Stromal cell of bone marrow (primary cell): ENCODE measurements at regions not wholly inside any gene's neighbourhood (a gene's known extent, or its start where the extent isn't known, plus 50 kb on each side); places are given as distances from the start of the nearest gene placed in this dataset.
A peak's percentile ranks its signal among the peaks of the same experiment; 100 is the strongest.

Experiments
- DNase-seq: peaks from one replicate; pipeline ENCODE4 v3.0.0-alpha.2; 2012; ENCODE audit warnings: low read depth

DNA sequence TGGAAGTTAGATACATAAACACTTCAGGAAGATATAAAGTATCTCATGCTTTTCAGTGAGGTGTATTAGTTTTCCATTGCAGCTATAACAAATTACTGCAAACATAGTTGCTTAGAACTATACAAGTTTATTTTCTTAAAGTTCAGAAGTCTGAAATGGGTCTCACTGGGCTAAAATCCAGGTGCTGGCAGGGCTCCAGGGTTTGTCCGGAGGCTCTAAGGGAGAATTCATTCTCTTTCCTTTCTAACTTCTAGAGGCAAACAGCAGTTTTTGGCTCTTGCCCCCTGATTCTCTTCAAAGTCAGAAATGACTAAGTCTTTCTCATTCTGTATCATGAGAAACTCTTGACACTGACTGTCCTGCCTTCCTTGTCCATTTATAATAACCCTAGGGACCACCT is 138.8 kb downstream of the AASDHPPT start:
- no peak for DNase-seq

DNA sequence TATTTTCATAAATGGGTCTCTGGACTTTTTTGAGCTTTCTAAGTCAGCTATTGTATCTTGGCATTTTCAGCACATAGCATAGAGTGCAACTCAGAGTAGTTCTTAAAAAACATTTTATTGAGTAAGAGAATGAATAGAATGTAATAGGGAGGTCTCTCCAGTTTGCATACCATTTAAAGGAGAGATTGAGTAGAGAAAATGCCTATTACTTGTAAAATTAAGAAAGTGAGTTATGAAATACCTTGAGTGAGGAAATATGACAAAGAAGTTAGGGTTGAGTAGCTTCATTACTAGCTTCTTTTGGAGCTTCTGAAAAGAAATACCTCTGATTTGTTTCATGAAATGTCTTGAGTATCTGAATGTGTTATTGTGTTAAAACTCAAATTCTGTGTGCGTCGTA is 140.0 kb downstream of the AASDHPPT start:
- no peak for DNase-seq

DNA sequence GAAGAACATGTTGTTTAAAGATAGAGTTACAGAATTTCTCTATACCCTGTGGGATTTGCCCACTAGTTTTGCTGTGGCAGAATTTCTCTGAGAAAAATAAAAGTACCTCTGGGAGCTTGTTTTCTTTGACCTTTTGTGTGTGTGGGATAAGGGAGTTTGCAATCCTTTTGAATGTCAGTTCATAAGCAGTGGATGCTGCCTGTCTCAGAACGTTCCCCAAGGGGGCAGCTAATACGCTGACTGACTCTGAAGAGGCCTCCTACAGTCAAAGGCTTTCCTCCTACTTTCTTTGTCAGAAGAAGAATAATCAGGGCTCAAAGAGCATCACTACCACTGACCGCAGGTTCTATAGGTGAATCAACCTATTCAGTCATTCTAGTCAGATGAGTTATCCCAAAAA is 140.6 kb downstream of the AASDHPPT start:
- no peak for DNase-seq

DNA sequence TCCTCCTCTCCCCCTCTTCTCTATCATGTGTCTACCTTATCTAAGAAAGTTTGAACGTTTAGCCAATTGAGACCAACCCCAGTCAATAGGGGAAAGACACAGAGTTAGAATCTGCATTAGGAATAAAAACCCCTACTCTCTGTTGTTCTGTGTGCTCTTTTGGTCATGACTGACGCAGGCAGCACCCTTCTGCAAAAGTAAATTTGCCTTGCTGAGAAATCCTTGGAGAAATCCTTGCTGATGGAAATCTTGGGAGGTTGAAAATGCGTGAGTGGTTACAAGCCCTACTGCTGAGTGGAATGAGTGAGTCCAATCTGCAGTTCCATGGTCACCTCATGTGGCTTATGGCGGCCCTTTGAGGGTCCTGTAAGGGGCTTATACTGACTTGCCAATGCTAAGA is 145.2 kb downstream of the AASDHPPT start:
- no peak for DNase-seq

DNA sequence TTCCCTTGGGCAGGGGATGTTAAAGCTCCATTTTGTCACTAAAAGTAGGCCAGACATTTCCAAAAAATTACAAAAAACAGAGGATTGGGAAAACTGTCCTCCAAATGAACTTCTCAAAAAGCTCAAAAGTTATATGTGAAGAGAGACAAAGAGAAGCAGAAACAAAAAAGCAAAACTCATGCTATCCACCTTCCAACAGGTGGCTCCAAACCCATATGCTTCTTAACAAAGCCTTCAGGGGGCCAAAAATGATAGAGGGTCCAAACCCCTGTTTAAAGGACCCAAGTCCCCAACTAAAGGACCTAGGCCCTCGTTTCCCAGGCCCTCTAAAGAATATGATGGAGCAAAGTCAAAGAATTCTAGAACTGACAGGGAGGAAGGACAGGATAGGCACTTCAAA is 146.7 kb downstream of the AASDHPPT start:
- DNase-seq = no peak

DNA sequence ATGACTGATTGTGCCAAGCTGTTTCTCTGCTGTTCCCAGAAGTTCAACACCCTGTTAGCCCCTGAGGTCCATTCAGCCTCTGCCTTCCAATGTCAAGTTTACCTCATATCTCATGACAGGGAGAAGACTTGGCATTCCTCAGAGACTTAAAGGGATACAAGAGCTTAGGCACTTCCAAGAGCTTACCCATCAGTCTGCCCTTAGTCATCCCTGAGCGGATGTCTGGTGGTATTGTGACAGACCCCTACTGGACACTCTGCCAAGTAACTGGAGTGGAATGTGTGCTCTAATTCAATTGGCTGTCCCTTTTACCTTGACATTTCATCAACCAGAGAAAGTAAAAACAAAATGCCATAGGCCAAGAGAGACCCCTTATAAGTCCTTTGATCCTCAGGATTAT is 151.5 kb downstream of the AASDHPPT start:
- DNase-seq = no peak

DNA sequence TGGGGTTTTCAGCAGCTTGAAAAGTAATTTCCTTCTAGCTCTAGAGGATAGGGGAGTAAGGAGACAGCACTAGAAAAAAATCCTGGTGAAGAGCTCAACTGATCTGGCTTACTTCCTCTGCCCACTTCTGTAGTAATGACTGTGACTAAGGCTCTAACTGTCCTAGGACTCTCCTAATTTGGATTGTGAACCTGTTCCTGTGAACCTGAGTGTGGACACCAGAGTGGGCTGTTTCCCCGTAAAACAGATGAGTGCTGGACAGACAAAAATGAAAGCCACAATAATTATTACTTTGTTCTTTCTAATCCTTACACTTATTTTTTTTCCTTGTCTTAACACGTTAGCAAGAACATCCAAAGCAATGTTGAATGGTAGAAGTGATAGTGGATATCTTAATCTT is 154.1 kb downstream of the AASDHPPT start:
- no peak for DNase-seq

DNA sequence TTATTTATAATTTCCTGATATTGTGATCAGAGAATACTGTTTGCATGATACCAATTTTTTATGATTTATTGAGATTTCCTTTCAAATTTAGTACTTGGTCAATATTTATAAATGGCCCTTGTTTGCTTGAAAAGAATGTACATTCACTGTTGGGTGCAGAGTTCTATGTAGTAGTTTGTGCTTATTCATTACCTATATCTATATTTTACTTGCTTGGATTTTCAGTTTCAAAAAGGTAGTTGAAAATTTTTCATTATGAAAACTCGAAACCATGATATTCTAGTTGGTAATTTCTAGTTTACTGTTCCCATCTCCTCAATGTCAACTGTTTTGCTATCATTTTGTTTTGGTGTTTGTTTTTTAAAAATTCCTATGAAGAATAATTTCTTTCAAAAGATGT is 155.7 kb downstream of the AASDHPPT start:
- no peak for DNase-seq

DNA sequence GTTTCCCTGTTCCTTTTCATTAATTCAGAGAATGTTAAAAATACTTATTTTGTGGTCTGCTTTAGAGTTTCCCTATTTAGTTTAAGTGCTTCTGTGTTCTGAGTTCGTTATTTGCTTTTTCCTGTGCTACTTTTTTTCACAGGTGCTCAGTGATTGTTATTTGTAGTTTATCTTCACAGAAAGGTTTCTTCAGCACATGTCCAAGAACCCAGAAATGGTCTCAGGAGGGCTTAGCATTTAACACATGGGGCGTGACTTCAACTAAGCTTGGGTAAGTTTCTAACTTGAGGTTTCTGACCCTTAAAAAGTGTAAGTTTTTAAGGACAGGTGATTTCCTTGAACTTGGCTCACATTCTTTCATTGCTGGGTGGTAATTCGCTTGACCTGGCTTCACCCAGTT is 157.3 kb downstream of the AASDHPPT start:
- no peak for DNase-seq

DNA sequence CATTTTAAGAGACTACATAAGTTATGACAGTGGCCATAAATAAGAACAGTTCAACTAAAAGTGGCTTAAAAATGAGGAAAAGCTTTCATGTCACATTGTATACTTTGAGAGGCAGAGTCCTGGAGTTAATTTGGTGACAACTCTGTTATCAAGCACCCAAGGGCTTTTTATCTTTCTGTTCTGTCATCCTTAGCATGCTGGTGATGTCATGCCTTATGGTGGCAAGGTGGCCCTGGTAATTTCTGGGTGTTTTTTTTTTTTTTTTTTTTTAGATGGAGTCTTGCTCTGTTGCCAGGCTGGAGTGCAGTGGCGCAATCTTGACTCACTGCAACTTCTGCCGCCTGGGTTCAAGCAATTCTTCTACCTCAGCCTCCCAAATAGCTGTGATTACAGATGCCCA is 158.8 kb downstream of the AASDHPPT start:
- no peak for DNase-seq

DNA sequence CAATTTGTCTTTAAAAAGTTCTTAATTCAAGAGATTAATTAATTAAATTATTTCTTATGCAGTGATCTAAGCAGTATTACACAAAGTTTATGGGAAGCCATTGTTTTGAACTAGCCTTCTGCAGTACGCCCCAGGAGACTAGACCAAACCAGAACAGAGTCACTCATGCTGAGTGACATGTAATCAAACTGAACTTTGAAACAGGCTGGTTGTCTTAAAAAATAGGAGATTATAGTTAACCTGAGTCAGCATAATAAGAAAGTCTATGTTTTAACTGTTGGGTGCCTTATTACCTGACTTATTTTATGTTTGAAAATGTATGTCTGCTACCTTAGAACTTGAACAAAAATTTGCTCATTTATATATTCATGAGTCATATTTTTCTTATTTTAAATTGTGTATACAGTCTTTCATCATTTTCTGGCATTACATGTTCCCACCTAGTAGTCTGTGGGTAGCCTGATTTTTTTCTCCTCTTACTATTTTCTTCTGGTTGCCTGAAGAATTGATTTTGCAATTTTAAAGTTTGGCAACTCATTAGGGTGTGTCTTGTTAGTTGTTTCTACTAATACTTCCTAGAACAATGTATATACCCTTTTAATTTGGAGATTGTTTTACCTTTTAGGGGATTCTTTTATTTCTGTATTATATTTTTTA is 161.4 kb downstream of the AASDHPPT start:
- DNase-seq = no peak

DNA sequence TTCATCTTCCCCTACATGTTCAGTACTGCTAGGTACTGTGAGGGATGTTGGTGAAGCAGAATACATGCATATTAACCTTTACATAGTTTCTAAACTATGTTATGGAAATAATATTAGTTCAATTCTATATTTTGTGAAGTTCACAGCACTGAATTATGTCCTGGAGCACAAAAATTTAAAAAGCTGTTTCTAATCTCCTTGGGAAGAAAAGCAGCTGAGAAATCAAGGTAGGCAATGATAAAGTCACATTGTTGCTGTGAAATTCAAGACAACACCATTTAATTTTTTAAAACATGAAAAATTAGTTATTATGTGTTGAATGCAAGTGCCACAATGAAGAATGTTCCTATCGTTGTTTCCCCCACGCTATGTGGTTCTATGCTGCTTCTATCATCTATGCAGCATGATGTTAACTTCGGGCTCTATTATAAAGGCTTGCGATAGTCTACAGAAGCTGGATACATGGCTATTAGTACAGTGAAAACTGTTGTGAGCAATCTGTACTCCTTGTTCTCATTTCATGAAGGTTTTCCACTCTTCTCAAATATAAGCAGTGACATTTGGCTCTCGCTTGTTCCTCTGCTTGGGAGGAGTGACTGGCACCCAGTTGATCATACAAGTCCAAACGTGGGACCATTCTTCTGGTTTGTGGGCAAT is 164.3 kb downstream of the AASDHPPT start:
- no peak for DNase-seq

DNA sequence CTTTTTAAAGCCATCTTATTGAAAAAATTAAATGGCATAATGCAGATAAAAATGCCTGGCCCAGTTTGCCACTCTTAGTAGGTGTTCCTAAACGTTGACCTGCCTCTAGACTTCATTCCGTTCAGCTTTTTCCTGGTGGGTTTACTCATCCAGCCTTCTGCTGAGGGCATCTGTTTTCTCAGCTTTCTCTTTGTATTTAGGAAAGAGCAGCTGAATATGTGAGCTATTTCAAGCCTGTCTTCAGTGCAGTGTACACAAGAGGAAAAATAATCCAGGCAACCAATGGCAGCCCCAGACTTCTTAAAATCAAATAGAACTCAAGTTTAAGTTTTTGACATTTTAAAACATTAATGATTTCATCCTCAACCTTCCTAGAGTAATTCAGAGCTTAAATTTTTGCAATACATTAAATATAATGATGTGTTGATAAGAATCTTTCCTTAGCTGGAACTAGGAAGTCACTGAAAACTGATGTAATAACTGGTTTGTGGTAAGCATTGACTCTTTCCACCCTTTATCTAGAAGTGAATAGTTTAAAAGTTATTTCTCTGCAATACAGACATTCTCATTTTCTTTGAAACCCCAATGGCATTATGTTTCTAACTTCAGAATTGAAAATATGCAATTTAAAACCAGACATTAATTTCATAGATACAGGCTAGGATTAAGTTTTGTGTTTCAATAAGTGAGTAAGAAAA is 165.4 kb downstream of the AASDHPPT start:
- DNase-seq = no peak

DNA sequence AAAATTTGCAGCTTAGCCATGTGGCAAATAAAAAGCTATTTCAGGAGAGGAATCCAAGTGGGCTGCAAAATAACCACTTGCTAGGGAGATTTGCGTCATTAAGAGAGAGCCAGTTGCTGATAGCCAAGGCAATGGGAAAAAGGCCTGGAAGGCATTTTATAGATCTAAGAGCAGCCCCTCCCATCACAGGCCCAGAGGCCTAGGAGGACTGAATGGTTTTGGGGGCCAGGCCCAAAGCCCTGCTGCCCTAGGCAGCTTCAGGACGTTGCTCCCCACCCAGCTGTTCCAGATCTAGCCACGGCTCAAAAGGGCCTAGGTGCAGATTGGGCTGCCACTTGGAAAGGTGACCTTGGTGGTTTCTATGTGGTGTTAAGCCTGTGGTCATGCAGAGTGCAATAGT is 169.0 kb downstream of the AASDHPPT start:
- DNase-seq = no peak

DNA sequence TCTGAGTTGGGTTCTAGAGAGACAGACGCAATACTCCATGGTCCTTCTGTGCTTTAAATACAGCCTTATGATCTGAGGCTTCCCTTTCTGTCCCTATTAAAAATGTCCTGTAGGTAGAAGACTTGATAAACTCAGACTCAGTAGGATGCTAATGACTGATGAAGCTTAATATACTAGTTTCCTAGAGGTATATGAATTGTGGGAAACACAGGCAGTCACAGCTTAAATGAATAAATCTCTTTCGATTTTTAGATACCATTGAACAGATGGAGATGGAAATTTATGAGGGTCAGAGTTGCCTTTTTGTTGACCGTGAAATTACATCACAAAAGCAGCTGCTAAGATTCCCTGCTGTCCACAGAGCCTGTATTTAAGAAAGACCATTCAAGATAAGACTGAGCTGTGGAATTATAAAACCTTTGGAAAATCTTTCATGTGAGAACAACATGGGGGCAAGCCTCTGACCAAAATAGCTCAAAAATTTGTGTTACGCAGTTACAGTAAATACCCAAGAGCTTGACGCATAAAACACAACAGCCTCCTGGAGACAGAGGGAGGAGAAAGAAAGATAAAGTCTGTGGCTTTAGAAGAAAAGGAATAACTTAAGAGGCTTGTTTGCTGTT is 172.3 kb downstream of the AASDHPPT start:
- no peak for DNase-seq

DNA sequence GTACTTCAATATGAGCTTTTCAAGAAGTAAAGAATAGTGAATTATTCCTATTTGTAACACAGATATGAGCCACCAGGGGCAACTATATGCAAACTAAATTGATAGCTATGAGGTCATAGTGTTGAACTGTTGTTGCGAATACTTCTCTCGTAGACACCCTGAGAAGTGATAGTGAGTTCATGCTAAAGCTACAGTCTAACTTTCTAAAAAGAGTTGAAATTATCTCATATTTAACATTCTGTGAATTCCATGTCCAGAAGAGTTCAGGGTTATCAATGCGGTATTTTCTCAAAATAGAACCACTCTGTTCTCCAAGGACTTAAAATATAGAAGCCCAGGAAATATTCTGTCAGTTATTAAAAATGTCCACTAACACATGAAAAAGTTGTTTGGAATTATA is 185.4 kb downstream of the AASDHPPT start:
- DNase-seq = no peak

DNA sequence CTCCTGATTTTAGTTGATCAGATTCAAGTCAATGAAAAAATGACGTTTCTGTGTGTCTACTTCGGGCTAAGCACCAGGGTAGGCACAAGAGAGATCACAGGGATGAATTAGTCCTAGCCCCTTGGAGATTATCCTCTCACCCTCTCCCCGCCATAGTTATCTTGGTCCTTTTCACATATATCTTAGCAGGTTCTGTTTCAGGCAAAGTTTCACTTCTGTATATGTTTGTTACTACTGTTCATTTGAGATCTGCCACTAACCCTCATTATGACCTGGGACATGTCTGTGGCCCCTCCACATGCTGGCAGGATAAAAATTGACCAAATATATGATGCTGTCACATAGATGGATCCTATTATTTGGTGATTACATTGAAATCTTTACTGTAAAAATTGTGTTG is 186.1 kb downstream of the AASDHPPT start:
- no peak for DNase-seq

DNA sequence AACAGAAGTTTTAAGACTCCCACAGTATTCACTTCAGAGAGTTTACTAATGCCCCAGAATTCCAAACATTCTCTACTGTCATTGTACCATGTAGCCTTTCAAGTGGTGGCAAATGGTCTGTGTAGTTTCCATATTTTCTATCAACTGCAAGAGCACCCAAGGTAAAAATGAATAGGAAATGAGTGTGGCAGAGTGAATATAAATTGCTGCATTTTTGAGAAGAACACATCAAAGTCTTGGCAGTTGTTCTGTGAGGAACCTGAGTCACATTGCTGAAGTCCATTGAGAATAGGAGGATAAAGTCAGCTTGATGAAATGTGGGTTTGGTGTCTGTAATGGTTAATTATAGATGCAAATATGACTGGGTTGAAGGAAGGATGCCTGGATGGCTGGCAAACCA is 193.6 kb downstream of the AASDHPPT start:
- DNase-seq = no peak

DNA sequence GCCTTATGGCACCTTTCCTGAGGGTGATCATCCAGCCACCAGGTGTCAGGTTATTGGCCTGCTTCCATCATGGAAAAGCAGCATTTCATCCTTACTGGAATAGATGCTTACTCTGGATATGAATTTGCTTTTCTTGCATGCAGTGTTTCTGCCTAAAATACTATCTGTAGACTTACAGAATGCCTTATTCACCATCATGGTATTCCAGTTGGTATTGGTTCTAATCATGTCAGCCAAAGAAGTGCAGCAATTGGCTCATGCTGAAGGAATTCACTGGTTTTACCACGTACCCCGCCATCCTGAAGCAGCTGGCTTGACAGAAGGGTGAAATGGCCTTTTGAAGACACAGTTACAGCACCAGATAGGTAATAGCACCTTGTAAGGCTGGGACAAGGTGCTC is 194.2 kb downstream of the AASDHPPT start:
- DNase-seq = no peak

DNA sequence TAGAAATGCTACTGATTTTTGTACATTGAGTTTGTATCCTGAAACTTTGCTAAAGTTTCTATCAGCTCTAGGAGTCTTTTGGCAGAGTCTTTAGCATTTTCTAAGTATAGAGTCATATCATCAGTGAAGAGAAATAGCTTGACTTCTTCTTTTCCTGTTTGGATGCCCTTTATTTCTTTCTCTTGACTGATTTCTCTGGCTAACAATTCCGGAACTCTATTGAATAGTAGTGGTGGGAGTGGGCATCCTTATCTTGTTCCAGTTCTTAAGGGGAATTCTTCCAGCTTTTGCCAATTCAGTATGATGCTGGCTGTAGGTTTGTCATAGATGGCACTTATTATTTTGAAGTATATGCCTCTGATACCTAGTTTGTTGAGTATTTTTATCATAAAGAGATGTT is 197.7 kb downstream of the AASDHPPT start:
- no peak for DNase-seq

DNA sequence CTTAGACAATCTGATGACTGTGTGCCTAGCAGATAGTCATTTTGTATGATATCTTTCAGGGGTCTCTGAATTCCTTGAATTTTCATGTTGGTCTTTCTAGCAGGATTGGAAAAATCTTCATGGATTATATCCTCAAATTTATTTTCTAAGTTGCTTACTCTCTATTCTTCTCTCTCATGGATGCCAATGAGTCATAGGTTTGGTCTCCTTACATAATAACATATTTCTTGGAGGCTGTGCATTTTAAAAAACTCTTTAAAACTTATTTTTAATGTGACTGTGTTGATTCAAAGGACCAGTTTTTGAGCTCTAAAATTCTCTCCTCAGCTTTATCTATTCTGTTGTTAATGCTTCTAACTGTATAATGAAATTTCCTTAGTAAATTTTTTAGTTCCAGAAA is 198.7 kb downstream of the AASDHPPT start:
- DNase-seq = peak; percentile 18

DNA sequence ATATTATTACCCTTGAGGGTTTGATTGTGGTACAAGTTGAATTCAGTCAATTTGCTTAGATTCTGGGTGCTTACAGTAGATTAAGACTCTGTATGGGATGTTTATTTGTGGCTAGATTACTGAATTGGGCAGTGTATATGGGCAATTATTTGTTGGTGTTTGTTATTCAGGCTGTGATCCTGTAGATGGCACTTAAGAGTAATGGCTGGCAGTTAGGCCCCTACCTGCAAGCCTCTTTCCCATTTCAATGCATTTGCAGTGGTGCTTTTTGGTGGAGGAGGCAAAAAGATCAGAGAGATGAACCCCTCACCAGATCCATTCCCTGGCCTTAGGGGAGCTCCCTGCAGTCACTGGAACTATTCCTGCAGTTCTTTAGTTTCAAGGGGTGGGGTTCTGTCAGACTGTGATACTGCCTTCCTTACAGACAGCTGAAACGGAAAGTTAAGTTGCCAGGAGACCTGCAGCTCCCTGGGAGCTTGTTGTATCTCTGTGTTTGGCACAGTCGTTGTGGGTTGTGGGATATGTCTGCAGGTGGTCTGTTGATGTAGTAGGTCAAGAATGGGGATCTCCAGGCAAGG is 199.5 kb downstream of the AASDHPPT start:
- no peak for DNase-seq

DNA sequence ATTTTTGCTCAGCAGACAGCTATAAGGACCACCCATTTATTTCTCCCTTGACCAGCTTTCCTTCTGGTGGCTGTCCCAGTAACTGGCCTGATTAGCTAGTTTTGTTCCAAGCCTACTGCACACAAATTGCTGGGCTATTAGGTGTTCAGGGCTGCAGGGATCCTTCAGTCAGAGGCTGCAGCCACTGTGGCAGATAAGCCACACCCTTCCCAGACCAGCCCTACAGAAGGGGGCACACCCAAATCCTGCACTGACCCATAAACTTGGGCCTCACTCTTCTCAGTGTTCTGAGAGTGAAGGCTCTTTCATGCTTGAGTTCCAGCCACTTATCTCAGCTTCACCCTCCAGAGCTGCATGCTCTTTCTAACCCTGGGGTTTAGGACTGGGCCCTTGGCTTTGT is 200.0 kb downstream of the AASDHPPT start:
- DNase-seq = no peak
